K562 (cell line): ENCODE measurements at regions not wholly inside any gene's neighbourhood (a gene's known extent, or its start where the extent isn't known, plus 50 kb on each side); places are given as distances from the start of the nearest gene placed in this dataset.

Experiments
- ATAC-seq: fragments of 200-7000 bp; cut with Tn5 transposase; 3 replicates; pipeline ENCODE4 v1.9.1; 2020; ENCODE audit warnings: moderate library complexity
- BruUV-seq: library from RNA; stranded (reverse); fragments of 400-500 nt; replicated peaks from 2 replicates; lab custom pipeline; 2021; lab: Mats Ljungman, UMichigan
- CTCF ChIA-PET: fragments of 300-600 bp; formaldehyde crosslinking; extraction: SDS; loops from one replicate; lab custom pipeline; 2021; ENCODE audit warnings: low intra/inter-chr PET ratio; lab: Yijun Ruan, JAX
- POLR2A ChIA-PET: fragments of 300-600, 350-650 bp; sonication (Branson Sonifier 250); formaldehyde crosslinking; extraction: SDS; loops from one replicate; lab custom pipeline; 2021; ENCODE audit warnings: antibody characterized with exemption, inconsistent platforms; lab: Yijun Ruan, JAX
- DNase-seq, 4 experiments: peaks; one replicate each; pipeline versions ENCODE4 v3.0.0 to v3.0.0-alpha.2; 2011 to 2018; ENCODE audit warnings: low spot score in 3 of 4, mixed read lengths in 3 of 4; ENCODE audit errors: extremely low read depth in 1 of 4
- FAIRE-seq: peaks from 2 replicates; lab custom pipeline; 2011; peaks lifted over from hg19 to GRCh38; lab: Jason Lieb, UNC
- H2AFZ ChIP-seq: 2 replicates; pipeline ENCODE4 v1.6.0; 2011; ENCODE audit warnings: low read depth, low read length, control low read depth, inconsistent platforms
- H3K27ac ChIP-seq: fragments of 200-600 bp; 3 replicates; pipeline ENCODE4 v1.8.0; 2011; ENCODE audit warnings: low read depth, mild to moderate bottlenecking, control low read depth, inconsistent platforms, low read length, moderate library complexity, mixed read lengths; ENCODE audit errors: extremely low read depth
- H3K27me3 ChIP-seq, 2 experiments: fragments of 300-600 bp in 1 of 2; 2 replicates in 1 of 2; 3 replicates in 1 of 2; pipeline versions ENCODE4 v1.6.0 to v1.8.0; 2011; ENCODE audit warnings: inconsistent platforms in 2 of 2, low read length in 2 of 2, mild to moderate bottlenecking in 1 of 2, mixed read lengths in 1 of 2, moderate library complexity in 1 of 2; ENCODE audit not compliant: control insufficient read depth in 2 of 2, insufficient read depth in 2 of 2
- H3K36me3 ChIP-seq: fragments of 300-600 bp; 3 replicates; pipeline ENCODE4 v1.8.0; 2011; ENCODE audit warnings: mild to moderate bottlenecking, low read length, inconsistent platforms; ENCODE audit not compliant: control insufficient read depth, insufficient read depth
- H3K4me1 ChIP-seq, 2 experiments: fragments of 200-600 bp in 1 of 2; replicated peaks in 1 of 2; 2 replicates in 1 of 2; 3 replicates in 1 of 2; pipeline versions ENCODE4 v1.5.1 to v1.8.0; 2011; ENCODE audit warnings: inconsistent platforms in 2 of 2, low read length in 2 of 2, mild to moderate bottlenecking in 1 of 2, mixed read lengths in 1 of 2, moderate library complexity in 1 of 2; ENCODE audit not compliant: control insufficient read depth in 2 of 2, insufficient read depth in 2 of 2
- H3K4me2 ChIP-seq: 2 replicates; pipeline ENCODE4 v1.6.1; 2011; ENCODE audit warnings: low read length, control low read depth, inconsistent platforms, mixed read lengths; ENCODE audit not compliant: insufficient read depth
- H3K4me3 ChIP-seq: fragments of 200-600 bp; sonication (generic), shearing (Covaris generic); 2 replicates; pipeline ENCODE4 v1.5.1; 2016; ENCODE audit warnings: control low read depth, inconsistent platforms
- H3K79me2 ChIP-seq: fragments of 200-600 bp; 3 replicates; pipeline ENCODE4 v1.8.0; 2011; ENCODE audit warnings: low read length, inconsistent platforms; ENCODE audit not compliant: control insufficient read depth, insufficient read depth
- H3K9ac ChIP-seq, 2 experiments: 2 replicates each; pipeline versions ENCODE4 v1.6.0 to v1.6.1; 2011; ENCODE audit warnings: low read depth in 2 of 2, low read length in 2 of 2, control low read depth in 1 of 2, inconsistent platforms in 1 of 2, mild to moderate bottlenecking in 1 of 2, mixed read lengths in 1 of 2; ENCODE audit not compliant: insufficient read depth in 1 of 2
- H3K9me1 ChIP-seq: one replicate; pipeline ENCODE4 v1.6.0; 2011; ENCODE audit warnings: inconsistent platforms, mild to moderate bottlenecking, low read length, moderate library complexity; ENCODE audit not compliant: control insufficient read depth, insufficient read depth
- H3K9me3 ChIP-seq: replicated peaks from 2 replicates; pipeline ENCODE4 v1.5.1; 2011; ENCODE audit warnings: low read depth, low read length, inconsistent platforms; ENCODE audit not compliant: control insufficient read depth, insufficient read depth
- H4K20me1 ChIP-seq: replicated peaks from 2 replicates; pipeline ENCODE4 v1.6.1; 2011; ENCODE audit warnings: low read length, inconsistent platforms, mixed read lengths; ENCODE audit not compliant: control insufficient read depth, insufficient read depth
- ARNT ChIP-seq, 2 experiments: fragments of 450-650 bp; IDR thresholded peaks; 2 replicates each; pipeline ENCODE4 v1.6.1; 2016; ENCODE audit warnings: mild to moderate bottlenecking in 1 of 2
- ASH1L ChIP-seq: fragments of 450-650 bp; IDR thresholded peaks from 2 replicates; pipeline ENCODE4 v1.6.1; 2018; ENCODE audit warnings: borderline replicate concordance, mild to moderate bottlenecking, low read depth; ENCODE audit not compliant: partially characterized antibody
- BRD9 ChIP-seq: fragments of 450-650 bp; IDR thresholded peaks from 2 replicates; pipeline ENCODE4 v1.6.1; 2018; ENCODE audit warnings: low read depth; ENCODE audit not compliant: partially characterized antibody
- FIP1L1 ChIP-seq: fragments of 200-400 bp; formaldehyde crosslinking; IDR thresholded peaks from 2 replicates; pipeline ENCODE4 v1.6.1; 2018; ENCODE audit warnings: mild to moderate bottlenecking, low read depth, low read length; ENCODE audit not compliant: poor library complexity, severe bottlenecking
- IRF2 ChIP-seq: sonication (generic); formaldehyde crosslinking; IDR thresholded peaks from 2 replicates; pipeline ENCODE4 v1.8.1; 2022; ENCODE audit warnings: mild to moderate bottlenecking, missing genetic modification reagents
- JUN ChIP-seq, 2 experiments: sonication (generic) in 1 of 2; formaldehyde crosslinking in 1 of 2; IDR thresholded peaks; 2 replicates each; pipeline versions ENCODE4 v1.6.1 to v1.8.0; 2012 to 2022; ENCODE audit warnings: borderline replicate concordance in 2 of 2, mild to moderate bottlenecking in 2 of 2, improper control_type of control experiment in 1 of 2, low read depth in 1 of 2, low read length in 1 of 2, missing genetic modification reagents in 1 of 2
- MAFK ChIP-seq: IDR thresholded peaks from 2 replicates; pipeline ENCODE4 v1.6.1; 2011; ENCODE audit warnings: low read length, improper control_type of control experiment
- PHB2 ChIP-seq: fragments of 450-650 bp; IDR thresholded peaks from 2 replicates; pipeline ENCODE4 v1.6.1; 2017; ENCODE audit warnings: low read depth
- POLR2AphosphoS5 ChIP-seq: IDR thresholded peaks from 2 replicates; pipeline ENCODE4 v1.6.1; 2011; ENCODE audit warnings: mild to moderate bottlenecking, low read depth, low read length, moderate library complexity; ENCODE audit not compliant: control insufficient read depth, insufficient read depth
- SIRT6 ChIP-seq: IDR thresholded peaks from one replicate; pipeline ENCODE4 v1.6.1; 2012; ENCODE audit warnings: low read depth, mild to moderate bottlenecking, control low read depth, inconsistent platforms, low read length, moderate library complexity
- SRSF7 ChIP-seq: fragments of 200-400 bp; formaldehyde crosslinking; optimal IDR thresholded peaks from 2 replicates; pipeline ENCODE3; 2017; ENCODE audit warnings: mild to moderate bottlenecking, low read depth, low read length
- ZNF830 ChIP-seq: fragments of 250-450 bp; sonication (Bioruptor Pico); IDR thresholded peaks from 2 replicates; pipeline ENCODE4 v1.5.0; 2021; ENCODE audit warnings: mild to moderate bottlenecking
- WGBS: fragments of 100-300 bp; shearing (Covaris generic); methylation state at CpG from one replicate; pipeline ENCODE4 v1.1.6; 2016; ENCODE audit warnings: low coverage, mixed read lengths; ENCODE audit not compliant: insufficient coverage; ENCODE audit errors: missing lambda C conversion rate; 5-methylcytosine and 5-hydroxymethylcytosine counted together
- in situ Hi-C: fragments of 300-500 bp; cut with MboI; formaldehyde crosslinking; loops from 4 replicates; pipeline ENCODE4 v1.15.0; 2018; ENCODE audit warnings: inconsistent platforms, mixed read lengths
- intact Hi-C: fragments of 100-400 bp; cut with micrococcal nuclease; formaldehyde crosslinking; loops from 2 replicates; pipeline ENCODE4 v1.14.2; 2022
- TF ChIP-seq, protein P1 (sequence below): fragments of 250-450 bp; sonication (Bioruptor Pico); IDR thresholded peaks from 2 replicates; pipeline ENCODE4 v1.9.0; 2021; ENCODE audit warnings: mild to moderate bottlenecking
- TF ChIP-seq, protein P2 (sequence below): IDR thresholded peaks from 2 replicates; pipeline ENCODE4 v1.6.1; 2016; ENCODE audit warnings: missing genetic modification characterization, missing compliant biosample characterization
- TF ChIP-seq, protein P3 (sequence below): sonication (generic); formaldehyde crosslinking; IDR thresholded peaks from 2 replicates; pipeline ENCODE4 v1.8.0; 2022; ENCODE audit warnings: missing genetic modification reagents, mild to moderate bottlenecking, moderate library complexity, borderline replicate concordance
- TF ChIP-seq, protein P4 (sequence below): sonication (generic); formaldehyde crosslinking; IDR thresholded peaks from 2 replicates; pipeline ENCODE4 v1.4.0; 2020; ENCODE audit warnings: mild to moderate bottlenecking, missing genetic modification reagents

DNA sequence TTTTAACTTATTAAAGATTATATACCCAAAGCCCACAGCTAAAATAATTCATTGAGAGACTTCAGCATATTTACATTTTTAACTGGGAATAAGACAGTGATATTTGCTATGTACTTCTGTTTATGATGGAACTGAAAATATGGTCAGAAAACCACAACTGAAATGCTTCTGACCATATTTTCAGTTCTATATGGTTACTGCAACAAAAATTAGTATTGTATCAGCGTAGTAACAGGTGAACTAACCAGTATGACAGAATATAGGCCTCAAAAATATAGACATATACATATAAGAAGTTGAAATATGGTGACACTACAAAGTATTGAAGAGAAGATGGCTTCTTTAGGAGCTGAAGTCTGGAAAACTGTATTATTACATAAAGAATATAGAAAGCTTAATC lies 857.4 kb downstream of the OLFM4 start:
- CTCF ChIA-PET, result no interaction called here
- no peak for DNase-seq
- no peak overlapping the region for H3K4me3 ChIP-seq
- in situ Hi-C loops (no loop called here), intact Hi-C loops (no loop called here)
- no peaks in the 10 kb centered on the region for H3K4me1 ChIP-seq
- no peak overlapping the region for H2AFZ ChIP-seq
- no peaks in the 10 kb centered on the region for H3K27me3 ChIP-seq
- no peaks in the 10 kb centered on the region for H4K20me1 ChIP-seq
- no peak for ATAC-seq
- TF ChIP-seq, protein P1, sequence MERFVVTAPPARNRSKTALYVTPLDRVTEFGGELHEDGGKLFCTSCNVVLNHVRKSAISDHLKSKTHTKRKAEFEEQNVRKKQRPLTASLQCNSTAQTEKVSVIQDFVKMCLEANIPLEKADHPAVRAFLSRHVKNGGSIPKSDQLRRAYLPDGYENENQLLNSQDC (CRISPR knock-in tag), result no peak
- TF ChIP-seq, protein P2, sequence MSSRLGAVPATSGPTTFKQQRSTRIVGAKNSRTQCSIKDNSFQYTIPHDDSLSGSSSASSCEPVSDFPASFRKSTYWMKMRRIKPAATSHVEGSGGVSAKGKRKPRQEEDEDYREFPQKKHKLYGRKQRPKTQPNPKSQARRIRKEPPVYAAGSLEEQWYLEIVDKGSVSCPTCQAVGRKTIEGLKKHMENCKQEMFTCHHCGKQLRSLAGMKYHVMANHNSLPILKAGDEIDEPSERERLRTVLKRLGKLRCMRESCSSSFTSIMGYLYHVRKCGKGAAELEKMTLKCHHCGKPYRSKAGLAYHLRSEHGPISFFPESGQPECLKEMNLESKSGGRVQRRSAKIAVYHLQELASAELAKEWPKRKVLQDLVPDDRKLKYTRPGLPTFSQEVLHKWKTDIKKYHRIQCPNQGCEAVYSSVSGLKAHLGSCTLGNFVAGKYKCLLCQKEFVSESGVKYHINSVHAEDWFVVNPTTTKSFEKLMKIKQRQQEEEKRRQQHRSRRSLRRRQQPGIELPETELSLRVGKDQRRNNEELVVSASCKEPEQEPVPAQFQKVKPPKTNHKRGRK, result no peak
- TF ChIP-seq ZNF830 (no peak), MAFK (no peak), ASH1L (no peak), SIRT6 (no peak), ARNT (IDR thresholded peaks at IDR 0.05) (no peak), SRSF7 (no peak), JUN (IDR thresholded peaks at IDR 0.05; ENCODE audit: borderline replicate concordance, low read depth, low read length) (no peak), JUN (CRISPR knock-in tag; IDR thresholded peaks at IDR 0.05; ENCODE audit: borderline replicate concordance) (no peak), POLR2AphosphoS5 (no peak), IRF2 (CRISPR knock-in tag) (no peak), BRD9 (no peak), FIP1L1 (no peak), PHB2 (no peak)
- TF ChIP-seq, protein P3, sequence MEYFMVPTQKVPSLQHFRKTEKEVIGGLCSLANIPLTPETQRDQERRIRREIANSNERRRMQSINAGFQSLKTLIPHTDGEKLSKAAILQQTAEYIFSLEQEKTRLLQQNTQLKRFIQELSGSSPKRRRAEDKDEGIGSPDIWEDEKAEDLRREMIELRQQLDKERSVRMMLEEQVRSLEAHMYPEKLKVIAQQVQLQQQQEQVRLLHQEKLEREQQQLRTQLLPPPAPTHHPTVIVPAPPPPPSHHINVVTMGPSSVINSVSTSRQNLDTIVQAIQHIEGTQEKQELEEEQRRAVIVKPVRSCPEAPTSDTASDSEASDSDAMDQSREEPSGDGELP (CRISPR knock-in tag), result no peak
- TF ChIP-seq, protein P4, sequence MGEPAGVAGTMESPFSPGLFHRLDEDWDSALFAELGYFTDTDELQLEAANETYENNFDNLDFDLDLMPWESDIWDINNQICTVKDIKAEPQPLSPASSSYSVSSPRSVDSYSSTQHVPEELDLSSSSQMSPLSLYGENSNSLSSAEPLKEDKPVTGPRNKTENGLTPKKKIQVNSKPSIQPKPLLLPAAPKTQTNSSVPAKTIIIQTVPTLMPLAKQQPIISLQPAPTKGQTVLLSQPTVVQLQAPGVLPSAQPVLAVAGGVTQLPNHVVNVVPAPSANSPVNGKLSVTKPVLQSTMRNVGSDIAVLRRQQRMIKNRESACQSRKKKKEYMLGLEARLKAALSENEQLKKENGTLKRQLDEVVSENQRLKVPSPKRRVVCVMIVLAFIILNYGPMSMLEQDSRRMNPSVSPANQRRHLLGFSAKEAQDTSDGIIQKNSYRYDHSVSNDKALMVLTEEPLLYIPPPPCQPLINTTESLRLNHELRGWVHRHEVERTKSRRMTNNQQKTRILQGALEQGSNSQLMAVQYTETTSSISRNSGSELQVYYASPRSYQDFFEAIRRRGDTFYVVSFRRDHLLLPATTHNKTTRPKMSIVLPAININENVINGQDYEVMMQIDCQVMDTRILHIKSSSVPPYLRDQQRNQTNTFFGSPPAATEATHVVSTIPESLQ, result no peak
- POLR2A ChIA-PET, result no interaction called here
- H3K36me3 ChIP-seq, result no peaks in the 10 kb centered on the region
- no peak overlapping the region for H3K4me2 ChIP-seq
- no peak for FAIRE-seq
- H3K9ac ChIP-seq, result no peak overlapping the region
- 0% methylated on average over 1 of the region's 1 CpG for WGBS
- H3K27ac ChIP-seq, result no peak overlapping the region
- BruUV-seq, result no TSS peak
- no peaks in the 10 kb centered on the region for H3K9me1 ChIP-seq
- H3K9me3 ChIP-seq, result no peaks in the 10 kb centered on the region
- H3K79me2 ChIP-seq, result no peaks in the 10 kb centered on the region
